Astrocyte of the cerebellum (primary cell): ENCODE measurements at regions not wholly inside any gene's neighbourhood (a gene's known extent, or its start where the extent isn't known, plus 50 kb on each side); places are given as distances from the start of the nearest gene placed in this dataset.

Source experiments
- DNase-seq: peaks from one replicate; pipeline ENCODE4 v3.0.0-alpha.2; 2011; ENCODE audit warnings: low read depth
- H3K4me3 ChIP-seq: 2 replicates; pipeline ENCODE4 v1.5.1; 2011; ENCODE audit warnings: mild to moderate bottlenecking, low read depth, low read length, moderate library complexity
- CTCF ChIP-seq: IDR thresholded peaks from 2 replicates; pipeline ENCODE4 v1.5.1; 2012; ENCODE audit warnings: low read length, low read depth, moderate library complexity, mild to moderate bottlenecking; ENCODE audit errors: missing control alignments
- in situ Hi-C: cut with HindIII; loops from 2 replicates; pipeline ENCODE4 v1.10.0; 2017; ENCODE audit warnings: low sequenced_read_pairs

DNA sequence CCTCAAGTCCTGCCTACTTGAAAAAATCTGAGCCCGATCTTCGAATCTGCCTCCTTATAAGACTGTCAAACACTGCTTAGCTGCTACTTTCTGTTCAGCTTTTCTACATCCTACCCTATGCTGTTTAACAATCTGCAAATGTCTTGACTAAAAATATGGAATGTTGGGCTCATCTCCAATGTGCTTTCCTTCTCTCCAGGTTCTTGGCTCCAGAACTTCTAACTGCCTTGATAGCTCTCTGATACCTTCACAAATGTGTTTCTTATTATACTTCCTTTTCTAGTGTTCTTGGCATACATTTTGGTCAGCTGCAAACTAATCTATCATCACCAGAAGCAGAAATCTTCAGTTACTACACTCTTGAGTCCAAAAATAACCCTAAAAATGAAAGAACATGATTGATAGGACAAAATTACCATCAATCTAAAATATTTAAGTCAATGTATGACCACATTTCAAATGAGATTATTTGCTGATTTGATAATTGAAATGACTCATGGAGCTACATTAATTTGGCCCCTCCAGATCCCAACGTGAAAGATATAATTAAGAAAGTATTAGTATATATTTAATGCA lies 372.3 kb upstream of the MON1B start:
- in situ Hi-C loops, result no loop called here
- no peak for TF ChIP-seq CTCF
- no peak overlapping the region for H3K4me3 ChIP-seq
- DNase-seq, result no peak

GRCh38 chr16:76819226-76819916 lies 371.6 kb upstream of the MON1B start:
- TF ChIP-seq CTCF, result no peak
- no peak overlapping the region for H3K4me3 ChIP-seq
- in situ Hi-C loops, result no loop called here
- no peak for DNase-seq

DNA sequence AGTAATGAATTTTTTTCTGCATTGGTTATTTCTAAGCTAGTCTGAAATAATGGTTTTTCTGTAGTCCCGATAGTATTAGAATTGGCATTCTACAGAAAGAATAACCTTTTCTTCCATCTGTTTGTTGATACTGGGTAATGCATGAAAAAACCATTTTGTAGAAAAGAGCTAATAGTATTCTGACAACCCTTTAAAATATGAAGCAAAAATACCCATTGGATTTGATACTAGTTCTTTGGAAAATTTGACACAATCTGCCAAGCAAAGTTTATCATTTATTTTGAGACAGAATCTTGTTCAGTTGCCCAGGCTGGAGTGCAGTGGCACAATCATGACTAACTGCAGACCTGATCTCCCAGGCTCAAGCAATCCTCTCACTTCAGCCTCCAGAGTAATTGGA lies 366.8 kb upstream of the MON1B start:
- no peak overlapping the region for H3K4me3 ChIP-seq
- in situ Hi-C loops, result no loop called here
- no peak for DNase-seq
- no peak for TF ChIP-seq CTCF

DNA sequence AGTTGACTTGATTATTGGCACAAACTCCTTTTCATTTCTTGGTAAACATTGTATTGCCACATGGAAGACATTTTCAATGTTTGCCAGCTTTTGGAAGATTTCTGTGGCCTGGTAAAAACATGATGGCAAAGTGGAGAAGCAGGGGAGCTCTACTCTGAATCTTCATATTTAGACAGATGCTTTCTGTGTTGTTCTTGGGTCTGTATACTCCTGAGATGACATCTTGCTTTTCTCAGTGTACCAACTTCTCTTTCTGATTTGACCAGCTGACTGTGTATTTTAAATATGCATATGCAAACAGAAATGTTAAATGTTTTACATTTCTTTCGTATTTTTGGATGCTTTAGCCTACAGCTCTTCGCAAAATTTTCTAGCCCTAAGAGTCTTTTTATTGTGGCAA lies 366.2 kb upstream of the MON1B start:
- no peak for DNase-seq
- TF ChIP-seq CTCF, result no peak
- in situ Hi-C loops, result no loop called here
- no peak overlapping the region for H3K4me3 ChIP-seq

GRCh38 chr16:76835339-76835738 lies 355.7 kb upstream of the MON1B start:
- TF ChIP-seq CTCF, result no peak
- H3K4me3 ChIP-seq, result no peak overlapping the region
- in situ Hi-C loops, result no loop called here
- no peak for DNase-seq

- no peak for TF ChIP-seq CTCF
- in situ Hi-C loops, result no loop called here
Observed at GRCh38 chr16:76835779-76836300, 355.1 kb upstream of the MON1B start.

More at GRCh38 chr16:76835779-76836300, 355.1 kb upstream of the MON1B start:
- DNase-seq, result no peak
- H3K4me3 ChIP-seq, result no peak overlapping the region
